Keratinocyte (primary cell): ENCODE measurements at regions not wholly inside any gene's neighbourhood (a gene's known extent, or its start where the extent isn't known, plus 50 kb on each side); places are given as distances from the start of the nearest gene placed in this dataset.

Source experiments
- EZH2 ChIP-seq: IDR thresholded peaks from one replicate; pipeline ENCODE4 v1.6.1; 2012; ENCODE audit warnings: inconsistent platforms, mild to moderate bottlenecking, low read length, moderate library complexity
- TF ChIP-seq, protein P1 (sequence below), 3 experiments: IDR thresholded peaks in 1 of 3; conservative IDR thresholded peaks in 1 of 3; optimal IDR thresholded peaks in 1 of 3; 2 replicates in 2 of 3; 3 replicates in 1 of 3; pipeline versions ENCODE3 to v1.5.1; 2011; ENCODE audit warnings: low read length in 3 of 3, mild to moderate bottlenecking in 3 of 3, moderate library complexity in 2 of 3, control low read depth in 1 of 3, inconsistent platforms in 1 of 3; ENCODE audit not compliant: insufficient read depth in 2 of 3; ENCODE audit errors: extremely low read depth in 1 of 3

DNA sequence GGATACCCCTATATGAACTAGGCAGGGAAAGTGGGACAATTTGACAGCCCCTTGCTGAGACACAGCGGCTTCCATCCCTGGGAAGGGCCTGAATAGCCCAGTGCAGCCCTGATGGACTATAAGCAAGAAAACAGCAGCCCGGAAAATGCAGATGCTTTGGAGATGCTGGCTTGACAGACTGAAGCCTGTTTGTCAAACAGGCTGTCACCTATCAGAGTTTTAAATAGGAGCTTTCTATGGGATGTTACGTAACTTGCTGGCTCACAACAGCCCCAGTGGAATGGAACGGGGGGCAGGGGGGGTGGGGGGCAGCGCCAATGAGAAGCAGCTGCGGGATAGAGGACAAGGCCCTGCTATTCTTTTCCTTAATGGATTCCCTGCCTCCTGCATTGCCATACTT, 91.9 kb upstream of the NTM start:
- TF ChIP-seq, protein P1, sequence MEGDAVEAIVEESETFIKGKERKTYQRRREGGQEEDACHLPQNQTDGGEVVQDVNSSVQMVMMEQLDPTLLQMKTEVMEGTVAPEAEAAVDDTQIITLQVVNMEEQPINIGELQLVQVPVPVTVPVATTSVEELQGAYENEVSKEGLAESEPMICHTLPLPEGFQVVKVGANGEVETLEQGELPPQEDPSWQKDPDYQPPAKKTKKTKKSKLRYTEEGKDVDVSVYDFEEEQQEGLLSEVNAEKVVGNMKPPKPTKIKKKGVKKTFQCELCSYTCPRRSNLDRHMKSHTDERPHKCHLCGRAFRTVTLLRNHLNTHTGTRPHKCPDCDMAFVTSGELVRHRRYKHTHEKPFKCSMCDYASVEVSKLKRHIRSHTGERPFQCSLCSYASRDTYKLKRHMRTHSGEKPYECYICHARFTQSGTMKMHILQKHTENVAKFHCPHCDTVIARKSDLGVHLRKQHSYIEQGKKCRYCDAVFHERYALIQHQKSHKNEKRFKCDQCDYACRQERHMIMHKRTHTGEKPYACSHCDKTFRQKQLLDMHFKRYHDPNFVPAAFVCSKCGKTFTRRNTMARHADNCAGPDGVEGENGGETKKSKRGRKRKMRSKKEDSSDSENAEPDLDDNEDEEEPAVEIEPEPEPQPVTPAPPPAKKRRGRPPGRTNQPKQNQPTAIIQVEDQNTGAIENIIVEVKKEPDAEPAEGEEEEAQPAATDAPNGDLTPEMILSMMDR (optimal IDR thresholded peaks at IDR 0.05 in 1 of 3, IDR thresholded peaks at IDR 0.05 in 1 of 3, conservative IDR thresholded peaks at IDR 0.05 in 1 of 3; ENCODE audit: extremely low read depth in 1 of 3, insufficient read depth in 2 of 3, low read length in 3 of 3), result no peak
- TF ChIP-seq EZH2, result no peak
